ENCODE measurements at regions not wholly inside any gene's neighbourhood (a gene's known extent, or its start where the extent isn't known, plus 50 kb on each side); places are given as distances from the start of the nearest gene placed in this dataset.
"Not testable (repeated sequence)": the region's sequence is repeated elsewhere in the genome, so short reads cannot be mapped to it uniquely, and the experiment has no call there.

DNA sequence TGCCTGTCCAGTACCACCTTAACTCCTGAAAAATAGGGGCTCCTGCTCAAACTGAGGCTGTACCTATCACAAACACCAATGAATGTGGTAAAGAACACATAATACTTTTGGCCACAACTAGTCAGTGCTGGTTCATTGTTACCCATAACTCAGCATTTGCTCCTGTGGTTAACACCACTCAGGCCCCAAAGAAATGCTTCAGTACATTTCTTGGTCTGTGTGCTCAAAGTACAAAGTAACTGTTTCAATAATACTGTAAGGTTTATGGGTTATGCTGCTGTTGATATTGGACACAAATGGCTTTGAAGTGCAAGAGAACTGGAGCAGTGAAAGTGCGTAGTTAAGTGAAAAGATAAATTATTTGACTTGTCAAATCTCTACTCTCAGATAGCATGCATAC is 95.0 kb upstream of the TACR1 start:
- H2AFZ ChIP-seq (ENCODE audit: low read depth, low read length): no peak overlapping the region
- TF ChIP-seq EZH2phosphoT487 (IDR thresholded peaks at IDR 0.05; ENCODE audit: low read depth): no peak
- TF ChIP-seq CTCF (IDR thresholded peaks at IDR 0.05; ENCODE audit: low read depth, low read length): no peak
- H3K9me3 ChIP-seq (ENCODE audit: insufficient read depth, low read length): no peaks in the 10 kb centered on the region
- H3K27ac ChIP-seq (ENCODE audit: low read length): no peak overlapping the region
- no peak overlapping the region for H3K4me3 ChIP-seq (ENCODE audit: low read length)
- H4K20me1 ChIP-seq (ENCODE audit: insufficient read depth, low read length): no peaks in the 10 kb centered on the region
- no peak overlapping the region for H3K4me2 ChIP-seq (ENCODE audit: low read length)
- H3K79me2 ChIP-seq (ENCODE audit: low read length): no peaks in the 10 kb centered on the region
- no peaks in the 10 kb centered on the region for H3K27me3 ChIP-seq (ENCODE audit: low read depth, low read length)
- no peaks in the 10 kb centered on the region for H3K36me3 ChIP-seq (replicated peaks; ENCODE audit: low read depth, low read length)
- H3K4me1 ChIP-seq (ENCODE audit: low read length): no peaks in the 10 kb centered on the region
- no peak overlapping the region for H3K9ac ChIP-seq (ENCODE audit: low read length)

- Histone ChIP-seq H3K4me1 (ENCODE audit: low read length) (peaks cover 6% of the 10 kb centered on the region), H3K9ac (ENCODE audit: low read length) (no peak overlapping the region), H3K9me3 (ENCODE audit: insufficient read depth, low read length) (no peaks in the 10 kb centered on the region), H3K79me2 (ENCODE audit: low read length) (no peaks in the 10 kb centered on the region), H3K4me2 (ENCODE audit: low read length) (no peak overlapping the region), H3K27me3 (ENCODE audit: low read depth, low read length) (no peaks in the 10 kb centered on the region), H4K20me1 (ENCODE audit: insufficient read depth, low read length) (no peaks in the 10 kb centered on the region), H3K36me3 (replicated peaks; ENCODE audit: low read depth, low read length) (no peaks in the 10 kb centered on the region), H3K27ac (ENCODE audit: low read length) (no peak overlapping the region), H2AFZ (ENCODE audit: low read depth, low read length) (no peak overlapping the region), H3K4me3 (ENCODE audit: low read length) (no peak overlapping the region)
- TF ChIP-seq CTCF (IDR thresholded peaks at IDR 0.05; ENCODE audit: low read depth, low read length) (no peak), EZH2phosphoT487 (IDR thresholded peaks at IDR 0.05; ENCODE audit: low read depth) (no peak)
Measured at GRCh38 chr2:75292826-75293225, 93.5 kb upstream of the TACR1 start.

DNA sequence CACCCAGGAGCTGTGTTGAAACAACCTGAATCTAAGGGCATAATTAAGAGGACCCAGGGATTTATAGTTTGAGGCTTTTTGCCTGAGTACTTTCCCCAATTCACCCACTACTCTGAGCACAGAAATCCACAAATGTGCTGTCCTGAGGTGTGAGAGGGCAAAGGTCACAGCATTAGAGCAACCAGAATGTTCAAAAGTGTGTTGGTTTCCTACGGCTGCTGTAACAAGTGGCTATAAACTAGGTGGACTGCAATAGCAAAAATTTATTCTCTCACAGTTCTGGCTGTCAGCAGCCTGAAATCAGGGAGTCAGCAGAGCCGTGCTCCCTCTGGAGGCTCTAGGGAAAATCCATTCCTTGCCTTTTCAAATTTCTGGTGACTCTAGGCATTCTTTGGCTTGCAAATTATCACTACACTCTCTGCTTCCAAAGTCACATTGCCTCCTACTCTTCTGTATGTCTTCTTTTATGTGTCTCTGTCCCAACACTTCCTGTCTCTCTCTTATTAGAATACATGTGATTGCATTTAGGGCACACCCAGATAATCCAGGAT is 91.4 kb upstream of the TACR1 start:
- no peaks in the 10 kb centered on the region; the same call in 1 of the 2 replicates for H3K27me3 ChIP-seq (ENCODE audit: low read depth, low read length)

GRCh38 chr2:75289771-75290170 is 90.5 kb upstream of the TACR1 start:
- no peak overlapping the region for H3K9ac ChIP-seq (ENCODE audit: low read length)
- TF ChIP-seq EZH2phosphoT487 (IDR thresholded peaks at IDR 0.05; ENCODE audit: low read depth) (no peak), CTCF (IDR thresholded peaks at IDR 0.05; ENCODE audit: low read depth, low read length) (no peak)
- H3K27ac ChIP-seq (ENCODE audit: low read length): no peak overlapping the region
- H3K36me3 ChIP-seq (replicated peaks; ENCODE audit: low read depth, low read length): no peaks in the 10 kb centered on the region
- no peaks in the 10 kb centered on the region for H3K79me2 ChIP-seq (ENCODE audit: low read length)
- no peaks in the 10 kb centered on the region for H3K9me3 ChIP-seq (ENCODE audit: insufficient read depth, low read length)
- H2AFZ ChIP-seq (ENCODE audit: low read depth, low read length): no peak overlapping the region
- no peak overlapping the region for H3K4me2 ChIP-seq (ENCODE audit: low read length)
- peaks cover 12% of the 10 kb centered on the region for H3K4me1 ChIP-seq (ENCODE audit: low read length)
- H3K27me3 ChIP-seq (ENCODE audit: low read depth, low read length): peaks cover under 1% of the 10 kb centered on the region; the same call in 1 of the 2 replicates
- no peaks in the 10 kb centered on the region for H4K20me1 ChIP-seq (ENCODE audit: insufficient read depth, low read length)
- H3K4me3 ChIP-seq (ENCODE audit: low read length): no peak overlapping the region

More for the DNA sequence above, 91.4 kb upstream of the TACR1 start:
- Histone ChIP-seq H3K4me1 (ENCODE audit: low read length) (peaks cover 12% of the 10 kb centered on the region), H3K79me2 (ENCODE audit: low read length) (no peaks in the 10 kb centered on the region), H3K9ac (ENCODE audit: low read length) (no peak overlapping the region), H2AFZ (ENCODE audit: low read depth, low read length) (no peak overlapping the region), H3K27ac (ENCODE audit: low read length) (no peak overlapping the region), H3K4me3 (ENCODE audit: low read length) (no peak overlapping the region), H3K36me3 (replicated peaks; ENCODE audit: low read depth, low read length) (no peaks in the 10 kb centered on the region), H3K9me3 (ENCODE audit: insufficient read depth, low read length) (no peaks in the 10 kb centered on the region), H3K4me2 (ENCODE audit: low read length) (no peak overlapping the region), H4K20me1 (ENCODE audit: insufficient read depth, low read length) (no peaks in the 10 kb centered on the region)
- TF ChIP-seq EZH2phosphoT487 (IDR thresholded peaks at IDR 0.05; ENCODE audit: low read depth) (no peak), CTCF (IDR thresholded peaks at IDR 0.05; ENCODE audit: low read depth, low read length) (no peak)

GRCh38 chr2:75289178-75289577 is 89.9 kb upstream of the TACR1 start:
- not testable (repeated sequence) for H4K20me1 ChIP-seq (ENCODE audit: insufficient read depth, low read length); H3K9me3 ChIP-seq (ENCODE audit: insufficient read depth, low read length); H3K36me3 ChIP-seq (replicated peaks; ENCODE audit: low read depth, low read length); H3K4me2 ChIP-seq (ENCODE audit: low read length); H3K4me3 ChIP-seq (ENCODE audit: low read length); H2AFZ ChIP-seq (ENCODE audit: low read depth, low read length); H3K9ac ChIP-seq (ENCODE audit: low read length); H3K27ac ChIP-seq (ENCODE audit: low read length); H3K79me2 ChIP-seq (ENCODE audit: low read length); H3K27me3 ChIP-seq (ENCODE audit: low read depth, low read length)
- H3K4me1 ChIP-seq (ENCODE audit: low read length): peaks cover 12% of the 10 kb centered on the region

Measured in OCI-LY3 (cell line).